Endothelial cell of umbilical vein (primary cell): ENCODE measurements at regions not wholly inside any gene's neighbourhood (a gene's known extent, or its start where the extent isn't known, plus 50 kb on each side); places are given as distances from the start of the nearest gene placed in this dataset.

Experiments
- BruUV-seq: library from RNA; stranded (reverse); fragments of 400-500 nt; replicated peaks from 2 replicates; lab custom pipeline; 2021; lab: Mats Ljungman, UMichigan
- CTCF ChIA-PET: fragments of 300-600, 350-600 bp; sonication (Branson Sonifier 250); formaldehyde crosslinking; loops from one replicate; lab custom pipeline; 2021; ENCODE audit warnings: antibody characterized with exemption, inconsistent platforms; lab: Charles Lee
- POLR2A ChIA-PET: fragments of 300-600, 350-600 bp; sonication (Branson Sonifier 250); formaldehyde crosslinking; loops from one replicate; lab custom pipeline; 2021; ENCODE audit warnings: antibody characterized with exemption, inconsistent platforms; lab: Charles Lee
- DNase-seq: peaks from one replicate; pipeline ENCODE4 v3.0.0-alpha.2; 2011; ENCODE audit warnings: low read depth, low spot score
- FAIRE-seq: peaks from 2 replicates; lab custom pipeline; 2011; peaks lifted over from hg19 to GRCh38; lab: Jason Lieb, UNC
- H2AFZ ChIP-seq: 2 replicates; pipeline ENCODE4 v1.6.0; 2012; ENCODE audit warnings: low read depth, low read length, control low read depth, inconsistent platforms
- H3K27ac ChIP-seq: 2 replicates; pipeline ENCODE4 v1.5.1; 2011; ENCODE audit warnings: low read depth, mild to moderate bottlenecking, control low read depth, low read length, moderate library complexity; ENCODE audit not compliant: insufficient read depth
- H3K27me3 ChIP-seq, 2 experiments: 2 replicates each; pipeline versions ENCODE4 v1.6.0 to v1.6.1; 2011; ENCODE audit warnings: low read length in 2 of 2, mixed read lengths in 1 of 2; ENCODE audit not compliant: control insufficient read depth in 2 of 2, insufficient read depth in 2 of 2
- H3K36me3 ChIP-seq, 2 experiments: 2 replicates in 1 of 2; 3 replicates in 1 of 2; pipeline ENCODE4 v1.5.1; 2011; ENCODE audit warnings: low read length in 2 of 2, mild to moderate bottlenecking in 1 of 2, moderate library complexity in 1 of 2; ENCODE audit not compliant: control insufficient read depth in 2 of 2, insufficient read depth in 2 of 2; ENCODE audit errors: extremely low read depth in 1 of 2
- H3K4me1 ChIP-seq: 3 replicates; pipeline ENCODE4 v1.5.1; 2011; ENCODE audit warnings: mild to moderate bottlenecking, low read length; ENCODE audit not compliant: control insufficient read depth, insufficient read depth; ENCODE audit errors: extremely low read depth
- H3K4me2 ChIP-seq: 2 replicates; pipeline ENCODE4 v1.6.1; 2011; ENCODE audit warnings: low read length, control low read depth, mixed read lengths; ENCODE audit not compliant: insufficient read depth
- H3K4me3 ChIP-seq, 3 experiments: fragments of 200-600 bp in 1 of 3; sonication (generic), shearing (Covaris generic) in 1 of 3; replicated peaks in 1 of 3; 2 replicates each; pipeline ENCODE4 v1.5.1; 2011 to 2016; ENCODE audit warnings: control low read depth in 3 of 3, low read length in 3 of 3, mild to moderate bottlenecking in 2 of 3, inconsistent platforms in 1 of 3, low read depth in 1 of 3, moderate library complexity in 1 of 3; ENCODE audit not compliant: insufficient read depth in 1 of 3
- H3K79me2 ChIP-seq: 2 replicates; pipeline ENCODE4 v1.6.0; 2012; ENCODE audit warnings: low read length, inconsistent platforms; ENCODE audit not compliant: control insufficient read depth, insufficient read depth
- H3K9ac ChIP-seq: replicated peaks from 2 replicates; pipeline ENCODE3; 2011; ENCODE audit warnings: low read length, control low read depth; ENCODE audit not compliant: insufficient read depth; ENCODE audit errors: extremely low read depth
- H3K9me1 ChIP-seq: replicated peaks from 3 replicates; pipeline ENCODE4 v1.6.0; 2011; ENCODE audit warnings: mild to moderate bottlenecking, low read length; ENCODE audit not compliant: control insufficient read depth, insufficient read depth; ENCODE audit errors: extremely low read depth
- H3K9me3 ChIP-seq: replicated peaks from 2 replicates; pipeline ENCODE4 v1.5.1; 2012; ENCODE audit warnings: low read length, inconsistent platforms; ENCODE audit not compliant: control insufficient read depth, insufficient read depth
- H4K20me1 ChIP-seq: replicated peaks from 2 replicates; pipeline ENCODE3; 2011; ENCODE audit warnings: mild to moderate bottlenecking, low read length; ENCODE audit not compliant: control insufficient read depth, insufficient read depth; ENCODE audit errors: extremely low read depth
- EZH2 ChIP-seq: IDR thresholded peaks from 2 replicates; pipeline ENCODE4 v1.6.1; 2012; ENCODE audit warnings: borderline replicate concordance, low read depth, mild to moderate bottlenecking, moderate library complexity, low read length, inconsistent platforms; ENCODE audit not compliant: severe bottlenecking
- FOS ChIP-seq: IDR thresholded peaks from 2 replicates; pipeline ENCODE4 v1.6.1; 2011; ENCODE audit warnings: mild to moderate bottlenecking, low read length, moderate library complexity, borderline replicate concordance; ENCODE audit not compliant: insufficient read depth
- GATA2 ChIP-seq: IDR thresholded peaks from 2 replicates; pipeline ENCODE4 v1.7.0; 2011; ENCODE audit warnings: low read depth, mild to moderate bottlenecking, moderate library complexity, mixed read lengths, low read length; ENCODE audit not compliant: insufficient read length, insufficient read depth
- JUN ChIP-seq: IDR thresholded peaks from 2 replicates; pipeline ENCODE4 v1.6.1; 2011; ENCODE audit warnings: borderline replicate concordance, low read depth; ENCODE audit not compliant: insufficient read length, insufficient read depth
- MAX ChIP-seq: IDR thresholded peaks from 2 replicates; pipeline ENCODE4 v1.6.1; 2011; ENCODE audit not compliant: insufficient read depth, insufficient read length
- MYC ChIP-seq: IDR thresholded peaks from one replicate; pipeline ENCODE4 v1.6.1; 2011; ENCODE audit warnings: mild to moderate bottlenecking, low read depth, low read length
- POLR2A ChIP-seq: IDR thresholded peaks from 2 replicates; pipeline ENCODE4 v1.6.1; 2012; ENCODE audit warnings: low read depth, mild to moderate bottlenecking, control low read depth, low read length
- POLR2AphosphoS5 ChIP-seq: IDR thresholded peaks from 2 replicates; pipeline ENCODE4 v1.6.1; 2012; ENCODE audit warnings: low read depth, mild to moderate bottlenecking, control low read depth, low read length, moderate library complexity; ENCODE audit not compliant: insufficient read depth
- dilution Hi-C: fragments of 300-500 bp; cut with MboI; formaldehyde crosslinking; loops from one replicate; pipeline ENCODE4 v1.15.0; 2019; ENCODE audit warnings: low sequenced_read_pairs; ENCODE audit not compliant: extremely low pct_ligation_motif_present
- intact Hi-C: fragments of 100-400 bp; cut with micrococcal nuclease; formaldehyde crosslinking; loops from one replicate; pipeline ENCODE4 v1.10.0; 2022
- TF ChIP-seq, protein P1 (sequence below), 2 donors: IDR thresholded peaks; 1 replicate in 1 of 2; 2 replicates in 1 of 2; pipeline ENCODE4 v1.5.1; 2011; ENCODE audit warnings: low read length in 2 of 2, mild to moderate bottlenecking in 2 of 2, moderate library complexity in 2 of 2, control low read depth in 1 of 2, inconsistent platforms in 1 of 2, low read depth in 1 of 2; ENCODE audit not compliant: insufficient read depth in 1 of 2; ENCODE audit errors: extremely low read depth in 1 of 2

- H3K27ac ChIP-seq, result no peak overlapping the region
- dilution Hi-C loops, result no loop called here
- BruUV-seq, result no TSS peak
- H3K79me2 ChIP-seq, result no peaks in the 10 kb centered on the region
- no peak overlapping the region for H2AFZ ChIP-seq
- FAIRE-seq (peak; percentile 15), DNase-seq (peak; percentile 77)
- no peak overlapping the region for H3K9ac ChIP-seq
- TF ChIP-seq EZH2 (no peak), GATA2 (peak; percentile 81)
- ChIA-PET POLR2A (no interaction called here), CTCF (interaction anchor here (1.2 kb wide), 1 partner anchor 1069 kb away, joined by 3 read pairs; no protein-coding TSS in a partner anchor)
- H3K4me3 ChIP-seq, result no peak overlapping the region
- no peaks in the 10 kb centered on the region for H3K27me3 ChIP-seq
- H4K20me1 ChIP-seq, result no peaks in the 10 kb centered on the region
- intact Hi-C loops, result no loop called here
- H3K36me3 ChIP-seq, result no peaks in the 10 kb centered on the region
- H3K9me1 ChIP-seq, result no peaks in the 10 kb centered on the region
- H3K4me1 ChIP-seq, result peaks cover 5% of the 10 kb centered on the region
- no peaks in the 10 kb centered on the region for H3K9me3 ChIP-seq
- H3K4me2 ChIP-seq, result no peak overlapping the region
Observed at GRCh38 chr12:60498656-60499055, 902.8 kb downstream of the SLC16A7 start.

- Histone ChIP-seq H4K20me1 (no peaks in the 10 kb centered on the region), H3K27me3 (no peaks in the 10 kb centered on the region), H3K27ac (no peak overlapping the region), H3K4me3 (no peak overlapping the region), H3K9me3 (no peaks in the 10 kb centered on the region), H3K9ac (no peak overlapping the region), H3K4me1 (peaks cover 5% of the 10 kb centered on the region), H3K9me1 (no peaks in the 10 kb centered on the region), H3K4me2 (no peak overlapping the region), H2AFZ (no peak overlapping the region), H3K36me3 (no peaks in the 10 kb centered on the region), H3K79me2 (no peaks in the 10 kb centered on the region)
- no TSS peak for BruUV-seq
- dilution Hi-C loops, result no loop called here
- TF ChIP-seq POLR2AphosphoS5, result no peak
- TF ChIP-seq GATA2, result no peak
- TF ChIP-seq, protein P1, sequence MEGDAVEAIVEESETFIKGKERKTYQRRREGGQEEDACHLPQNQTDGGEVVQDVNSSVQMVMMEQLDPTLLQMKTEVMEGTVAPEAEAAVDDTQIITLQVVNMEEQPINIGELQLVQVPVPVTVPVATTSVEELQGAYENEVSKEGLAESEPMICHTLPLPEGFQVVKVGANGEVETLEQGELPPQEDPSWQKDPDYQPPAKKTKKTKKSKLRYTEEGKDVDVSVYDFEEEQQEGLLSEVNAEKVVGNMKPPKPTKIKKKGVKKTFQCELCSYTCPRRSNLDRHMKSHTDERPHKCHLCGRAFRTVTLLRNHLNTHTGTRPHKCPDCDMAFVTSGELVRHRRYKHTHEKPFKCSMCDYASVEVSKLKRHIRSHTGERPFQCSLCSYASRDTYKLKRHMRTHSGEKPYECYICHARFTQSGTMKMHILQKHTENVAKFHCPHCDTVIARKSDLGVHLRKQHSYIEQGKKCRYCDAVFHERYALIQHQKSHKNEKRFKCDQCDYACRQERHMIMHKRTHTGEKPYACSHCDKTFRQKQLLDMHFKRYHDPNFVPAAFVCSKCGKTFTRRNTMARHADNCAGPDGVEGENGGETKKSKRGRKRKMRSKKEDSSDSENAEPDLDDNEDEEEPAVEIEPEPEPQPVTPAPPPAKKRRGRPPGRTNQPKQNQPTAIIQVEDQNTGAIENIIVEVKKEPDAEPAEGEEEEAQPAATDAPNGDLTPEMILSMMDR (IDR thresholded peaks at IDR 0.05; ENCODE audit: extremely low read depth in 1 of 2, insufficient read depth in 1 of 2, low read depth in 1 of 2, low read length in 2 of 2), result no peak
- TF ChIP-seq MAX, result no peak
- no peak for TF ChIP-seq FOS
- TF ChIP-seq MYC, result no peak
- no peak for TF ChIP-seq EZH2
- TF ChIP-seq POLR2A, result no peak
- TF ChIP-seq JUN, result no peak
- ChIA-PET POLR2A (no interaction called here), CTCF (interaction anchor here (0.7 to 1.6 kb wide), 9 partner anchors 9 to 1692 kb away, joined by 3 to 6 read pairs (median 4); a partner anchor contains a TSS)
- DNase-seq, result peak; percentile 71
- peak; percentile 33 for FAIRE-seq
- intact Hi-C loops, result no loop called here
Observed at GRCh38 chr12:60501124-60501729, 905.4 kb downstream of the SLC16A7 start.
